A549 (cell line): ENCODE measurements at regions not wholly inside any gene's neighbourhood (a gene's known extent, or its start where the extent isn't known, plus 50 kb on each side); places are given as distances from the start of the nearest gene placed in this dataset.

Experiments
- ATAC-seq, 2 experiments: fragments of 200-7000 bp in 1 of 2; fragments of >200 bp in 1 of 2; cut with Nextera tagmentation in 1 of 2; cut with Tn5 transposase in 1 of 2; 3 replicates each; pipeline versions ENCODE4 v1.8.0 to v1.9.1; 2018 to 2020; ENCODE audit warnings: mild to moderate bottlenecking in 1 of 2, moderate library complexity in 1 of 2
- CTCF ChIA-PET: fragments of 300-600 bp; sonication (Branson Sonifier 250); formaldehyde crosslinking; extraction: SDS; loops from one replicate; lab custom pipeline; 2021; ENCODE audit warnings: antibody characterized with exemption, inconsistent platforms; lab: Yijun Ruan, JAX
- POLR2A ChIA-PET: fragments of 350-600 bp; formaldehyde crosslinking; extraction: SDS; loops from one replicate; lab custom pipeline; 2021; ENCODE audit warnings: antibody characterized with exemption, inconsistent platforms; lab: Yijun Ruan, JAX
- DNase-seq, 2 experiments: peaks; one replicate each; pipeline versions ENCODE4 v3.0.0 to v3.0.0-alpha.2; 2011 to 2016; ENCODE audit warnings: low read depth in 1 of 2, low spot score in 1 of 2
- FAIRE-seq: peaks from 2 replicates; lab custom pipeline; 2011; peaks lifted over from hg19 to GRCh38; lab: Jason Lieb, UNC
- H3K27ac ChIP-seq, 2 experiments: fragments of >200 bp; sonication (Bioruptor Twin); formaldehyde crosslinking; 3 replicates each; pipeline ENCODE4 v1.5.1; 2016 to 2017
- H3K4me1 ChIP-seq: fragments of >200 bp; sonication (Bioruptor Twin); formaldehyde crosslinking; 3 replicates; pipeline ENCODE4 v1.6.1; 2016
- H3K4me2 ChIP-seq: fragments of >200 bp; sonication (Bioruptor Twin); formaldehyde crosslinking; 3 replicates; pipeline ENCODE4 v1.6.1; 2016
- H3K4me3 ChIP-seq: fragments of >200 bp; sonication (Bioruptor Twin); formaldehyde crosslinking; 3 replicates; pipeline ENCODE4 v1.5.1; 2016
- H3K9me3 ChIP-seq: fragments of >200 bp; sonication (Bioruptor Twin); formaldehyde crosslinking; 3 replicates; pipeline ENCODE4 v1.6.1; 2016
- CBX2 ChIP-seq: fragments of 200-600 bp; sonication (generic); IDR thresholded peaks from 2 replicates; pipeline ENCODE4 v1.6.1; 2016; ENCODE audit warnings: low read depth, mild to moderate bottlenecking, borderline replicate concordance
- EHMT2 ChIP-seq: fragments of 200-600 bp; sonication (generic); IDR thresholded peaks from 2 replicates; pipeline ENCODE4 v1.6.1; 2016; ENCODE audit warnings: antibody characterized with exemption, low read depth, mild to moderate bottlenecking, moderate library complexity
- ELK1 ChIP-seq: fragments of 150-350 bp; IDR thresholded peaks from 2 replicates; pipeline ENCODE4 v1.6.1; 2014; ENCODE audit warnings: low read depth, mild to moderate bottlenecking, low read length
- EP300 ChIP-seq, 2 experiments: fragments of >200 bp; sonication (Bioruptor Twin); formaldehyde crosslinking; IDR thresholded peaks; 2 replicates in 1 of 2; 3 replicates in 1 of 2; pipeline ENCODE4 v1.6.1; 2016 to 2017
- FOSL2 ChIP-seq, 2 experiments: fragments of 450-650 bp in 1 of 2; fragments of >200 bp in 1 of 2; sonication (Bioruptor Twin) in 1 of 2; formaldehyde crosslinking; IDR thresholded peaks; 2 replicates each; pipeline versions ENCODE4 v1.5.0 to v1.6.1; 2016 to 2020; ENCODE audit warnings: mild to moderate bottlenecking in 1 of 2, moderate library complexity in 1 of 2
- FOXS1 ChIP-seq: fragments of 250-450 bp; sonication (Bioruptor Pico); IDR thresholded peaks from 2 replicates; pipeline ENCODE4 v1.5.0; 2020; ENCODE audit warnings: mild to moderate bottlenecking, moderate library complexity
- GATA3 ChIP-seq: IDR thresholded peaks from 2 replicates; pipeline ENCODE4 v1.6.1; 2012; ENCODE audit warnings: borderline replicate concordance
- HDAC2 ChIP-seq: fragments of 200-600 bp; sonication (generic); IDR thresholded peaks from 2 replicates; pipeline ENCODE4 v1.6.1; 2016
- HES2 ChIP-seq: fragments of >200 bp; sonication (Bioruptor Twin); formaldehyde crosslinking; IDR thresholded peaks from 2 replicates; pipeline ENCODE4 v1.6.1; 2016
- JUNB ChIP-seq: fragments of >200 bp; sonication (Bioruptor Twin); formaldehyde crosslinking; IDR thresholded peaks from 2 replicates; pipeline ENCODE4 v1.6.1; 2016
- KDM5A ChIP-seq: fragments of 200-600 bp; sonication (generic); IDR thresholded peaks from 2 replicates; pipeline ENCODE4 v1.6.1; 2016; ENCODE audit warnings: antibody characterized with exemption, mild to moderate bottlenecking
- MAX ChIP-seq: IDR thresholded peaks from 2 replicates; pipeline ENCODE4 v1.6.1; 2012
- MYC ChIP-seq: IDR thresholded peaks from 2 replicates; pipeline ENCODE4 v1.6.1; 2012; ENCODE audit warnings: mild to moderate bottlenecking, inconsistent platforms, low read length, improper control_type of control experiment, borderline replicate concordance
- NFE2L2 ChIP-seq: fragments of 150-350 bp; conservative IDR thresholded peaks from 2 replicates; pipeline ENCODE4 v1.6.1; 2014; ENCODE audit warnings: low read length
- POLR2A ChIP-seq: IDR thresholded peaks from 2 replicates; pipeline ENCODE4 v1.6.1; 2012; ENCODE audit warnings: mild to moderate bottlenecking, low read length
- POLR2AphosphoS2 ChIP-seq: conservative IDR thresholded peaks from 2 replicates; pipeline ENCODE4 v1.6.1; 2012; ENCODE audit warnings: low read length, improper control_type of control experiment, inconsistent platforms
- RAD21 ChIP-seq, 2 experiments: fragments of >200 bp in 1 of 2; sonication (Bioruptor Twin) in 1 of 2; formaldehyde crosslinking in 1 of 2; IDR thresholded peaks in 1 of 2; conservative IDR thresholded peaks in 1 of 2; 2 replicates in 1 of 2; 3 replicates in 1 of 2; pipeline ENCODE4 v1.6.1; 2012 to 2018; ENCODE audit warnings: inconsistent platforms in 1 of 2
- ZNF302 ChIP-seq: fragments of 250-450 bp; sonication (Bioruptor Pico); IDR thresholded peaks from 2 replicates; pipeline ENCODE4 v1.9.0; 2021; ENCODE audit warnings: inconsistent platforms, mild to moderate bottlenecking, moderate library complexity
- ZSCAN20 ChIP-seq: fragments of 250-450 bp; sonication (Bioruptor Pico); IDR thresholded peaks from 2 replicates; pipeline ENCODE4 v1.8.0; 2022; ENCODE audit warnings: mild to moderate bottlenecking, moderate library complexity
- WGBS: methylation state at CpG from one replicate; pipeline ENCODE4 v1.1.6; 2017; ENCODE audit errors: missing lambda C conversion rate; 5-methylcytosine and 5-hydroxymethylcytosine counted together
- TF ChIP-seq, protein P1 (sequence below): IDR thresholded peaks from 2 replicates; pipeline ENCODE4 v1.6.1; 2012; ENCODE audit warnings: low read depth, borderline replicate concordance
- TF ChIP-seq, protein P2 (sequence below): fragments of 250-450 bp; sonication (Bioruptor Pico); IDR thresholded peaks from 2 replicates; pipeline ENCODE4 v1.5.0; 2020; ENCODE audit warnings: low read depth, mild to moderate bottlenecking, moderate library complexity

DNA sequence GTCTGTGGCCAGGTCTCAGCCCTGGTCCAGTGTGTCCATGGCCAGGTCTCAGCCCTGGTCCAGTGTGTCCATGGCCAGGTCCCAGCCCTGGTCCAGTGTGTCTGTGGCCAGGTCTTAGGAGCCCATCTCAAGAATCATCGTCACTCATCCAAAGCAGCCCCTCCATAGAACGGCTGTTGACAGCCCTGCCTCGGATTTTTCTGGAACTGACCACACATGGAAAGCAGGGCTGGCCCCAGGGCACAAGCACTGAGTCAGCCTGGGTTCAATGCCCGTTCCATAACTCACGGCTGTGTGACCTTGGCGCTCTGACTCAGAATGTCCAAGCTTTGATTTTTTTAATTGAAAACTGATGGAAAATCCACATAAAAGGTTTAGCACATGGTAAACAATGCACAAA lies 59.9 kb upstream of the SNTG2 start:
- Histone ChIP-seq H3K9me3 (no peaks in the 10 kb centered on the region), H3K27ac (no peak overlapping the region), H3K4me2 (no peak overlapping the region)
- CTCF ChIA-PET = no interaction called here
- TF ChIP-seq NFE2L2 = no peak
- TF ChIP-seq GATA3 = no peak
- TF ChIP-seq, all 56 proteins: peak for 0
- H3K4me3 ChIP-seq = no peak overlapping the region
- POLR2A ChIA-PET = no interaction called here
- DNase-seq (no peak), ATAC-seq (no peak), FAIRE-seq (no peak)
- WGBS = 20% methylated on average over 6 of the region's 6 CpGs
- H3K4me1 ChIP-seq = no peaks in the 10 kb centered on the region

GRCh38 chr2:890214-890613 lies 60.4 kb upstream of the SNTG2 start:
- 49% methylated on average over 8 of the region's 8 CpGs for WGBS

GRCh38 chr2:888906-889566 lies 61.6 kb upstream of the SNTG2 start:
- H3K4me2 ChIP-seq = no peak overlapping the region
- no peaks in the 10 kb centered on the region for H3K4me1 ChIP-seq
- ATAC-seq (no peak), FAIRE-seq (no peak), DNase-seq (no peak)
- 34% methylated on average over 14 of the region's 14 CpGs for WGBS
- H3K27ac ChIP-seq = no peak overlapping the region
- H3K9me3 ChIP-seq = no peaks in the 10 kb centered on the region
- CTCF ChIA-PET = no interaction called here
- H3K4me3 ChIP-seq = no peak overlapping the region
- POLR2A ChIA-PET = no interaction called here
- TF ChIP-seq, protein P1, sequence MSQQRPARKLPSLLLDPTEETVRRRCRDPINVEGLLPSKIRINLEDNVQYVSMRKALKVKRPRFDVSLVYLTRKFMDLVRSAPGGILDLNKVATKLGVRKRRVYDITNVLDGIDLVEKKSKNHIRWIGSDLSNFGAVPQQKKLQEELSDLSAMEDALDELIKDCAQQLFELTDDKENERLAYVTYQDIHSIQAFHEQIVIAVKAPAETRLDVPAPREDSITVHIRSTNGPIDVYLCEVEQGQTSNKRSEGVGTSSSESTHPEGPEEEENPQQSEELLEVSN = no peak
- no peak for TF ChIP-seq EP300 (IDR thresholded peaks at IDR 0.05)
- TF ChIP-seq, protein P2, sequence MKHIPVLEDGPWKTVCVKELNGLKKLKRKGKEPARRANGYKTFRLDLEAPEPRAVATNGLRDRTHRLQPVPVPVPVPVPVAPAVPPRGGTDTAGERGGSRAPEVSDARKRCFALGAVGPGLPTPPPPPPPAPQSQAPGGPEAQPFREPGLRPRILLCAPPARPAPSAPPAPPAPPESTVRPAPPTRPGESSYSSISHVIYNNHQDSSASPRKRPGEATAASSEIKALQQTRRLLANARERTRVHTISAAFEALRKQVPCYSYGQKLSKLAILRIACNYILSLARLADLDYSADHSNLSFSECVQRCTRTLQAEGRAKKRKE (CRISPR knock-in tag) = no peak
- no peak for TF ChIP-seq KDM5A
- no peak for TF ChIP-seq MAX
- TF ChIP-seq POLR2A = no peak
- no peak for TF ChIP-seq RAD21 (conservative IDR thresholded peaks at IDR 0.05 in 1 of 2, IDR thresholded peaks at IDR 0.05 in 1 of 2)
- TF ChIP-seq ZSCAN20 (CRISPR knock-in tag) = no peak
- no peak for TF ChIP-seq POLR2AphosphoS2
- TF ChIP-seq ZNF302 (CRISPR knock-in tag) = no peak
- TF ChIP-seq JUNB = no peak
- no peak for TF ChIP-seq FOXS1 (CRISPR knock-in tag)
- TF ChIP-seq MYC = no peak

More at GRCh38 chr2:890214-890613, 60.4 kb upstream of the SNTG2 start:
- DNase-seq (no peak), FAIRE-seq (no peak), ATAC-seq (no peak)
- H3K9me3 ChIP-seq = no peaks in the 10 kb centered on the region
- no peaks in the 10 kb centered on the region for H3K4me1 ChIP-seq
- H3K4me2 ChIP-seq = no peak overlapping the region
- ChIA-PET CTCF (no interaction called here), POLR2A (no interaction called here)
- no peak overlapping the region for H3K4me3 ChIP-seq
- TF ChIP-seq HES2 (no peak), HDAC2 (no peak), EHMT2 (no peak), CBX2 (no peak), FOSL2 (IDR thresholded peaks at IDR 0.05) (no peak), FOSL2 (CRISPR knock-in tag; IDR thresholded peaks at IDR 0.05) (no peak), GATA3 (no peak), ELK1 (no peak), ZNF302 (CRISPR knock-in tag) (no peak)
- TF ChIP-seq, protein P2 (CRISPR knock-in tag) = no peak
- H3K27ac ChIP-seq = no peak overlapping the region
